Cardiac muscle cell (in vitro differentiated cells and primary cell): ENCODE measurements at regions not wholly inside any gene's neighbourhood (a gene's known extent, or its start where the extent isn't known, plus 50 kb on each side); places are given as distances from the start of the nearest gene placed in this dataset.

ENCODE experiments used
- DNase-seq, 2 donors: peaks; one replicate each; pipeline versions ENCODE4 v3.0.0 to v3.0.0-alpha.2; 2010 to 2017; ENCODE audit warnings: low read depth in 1 of 2, low spot score in 1 of 2
- H3K27ac ChIP-seq: fragments of 200-600 bp; sonication (generic); 2 replicates; pipeline ENCODE4 v1.5.1; 2016
- H3K27me3 ChIP-seq: fragments of 200-600 bp; sonication (generic); 2 replicates; pipeline ENCODE4 v1.6.0; 2016; ENCODE audit warnings: control low read depth
- H3K36me3 ChIP-seq: fragments of 200-600 bp; sonication (generic); 2 replicates; pipeline ENCODE4 v1.5.1; 2016; ENCODE audit warnings: control low read depth
- H3K4me1 ChIP-seq: fragments of 200-600 bp; sonication (generic); 2 replicates; pipeline ENCODE4 v1.8.1; 2017; ENCODE audit warnings: low read depth, mild to moderate bottlenecking, mixed run types
- H3K4me3 ChIP-seq: fragments of 200-600 bp; sonication (generic); 2 replicates; pipeline ENCODE4 v1.5.1; 2016; ENCODE audit warnings: mild to moderate bottlenecking
- H3K9me3 ChIP-seq: fragments of 200-600 bp; sonication (generic); 2 replicates; pipeline ENCODE4 v1.5.1; 2017; ENCODE audit warnings: low read depth, mild to moderate bottlenecking, control low read depth
- TF ChIP-seq, protein P1 (sequence below): IDR thresholded peaks from 2 replicates; pipeline ENCODE4 v1.5.1; 2012; ENCODE audit warnings: low read depth, mild to moderate bottlenecking, low read length

- Histone ChIP-seq H3K4me1 (no peaks in the 10 kb centered on the region), H3K36me3 (no peaks in the 10 kb centered on the region), H3K27me3 (no peaks in the 10 kb centered on the region), H3K27ac (no peak overlapping the region), H3K4me3 (no peak overlapping the region), H3K9me3 (no peaks in the 10 kb centered on the region)
- TF ChIP-seq, protein P1, sequence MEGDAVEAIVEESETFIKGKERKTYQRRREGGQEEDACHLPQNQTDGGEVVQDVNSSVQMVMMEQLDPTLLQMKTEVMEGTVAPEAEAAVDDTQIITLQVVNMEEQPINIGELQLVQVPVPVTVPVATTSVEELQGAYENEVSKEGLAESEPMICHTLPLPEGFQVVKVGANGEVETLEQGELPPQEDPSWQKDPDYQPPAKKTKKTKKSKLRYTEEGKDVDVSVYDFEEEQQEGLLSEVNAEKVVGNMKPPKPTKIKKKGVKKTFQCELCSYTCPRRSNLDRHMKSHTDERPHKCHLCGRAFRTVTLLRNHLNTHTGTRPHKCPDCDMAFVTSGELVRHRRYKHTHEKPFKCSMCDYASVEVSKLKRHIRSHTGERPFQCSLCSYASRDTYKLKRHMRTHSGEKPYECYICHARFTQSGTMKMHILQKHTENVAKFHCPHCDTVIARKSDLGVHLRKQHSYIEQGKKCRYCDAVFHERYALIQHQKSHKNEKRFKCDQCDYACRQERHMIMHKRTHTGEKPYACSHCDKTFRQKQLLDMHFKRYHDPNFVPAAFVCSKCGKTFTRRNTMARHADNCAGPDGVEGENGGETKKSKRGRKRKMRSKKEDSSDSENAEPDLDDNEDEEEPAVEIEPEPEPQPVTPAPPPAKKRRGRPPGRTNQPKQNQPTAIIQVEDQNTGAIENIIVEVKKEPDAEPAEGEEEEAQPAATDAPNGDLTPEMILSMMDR, result no peak
- peak in 1 of 2 donors; percentile 18 for DNase-seq
These were observed 486.0 kb downstream of the TNS3 start for GRCh38 chr7:47095946-47096345.

DNA sequence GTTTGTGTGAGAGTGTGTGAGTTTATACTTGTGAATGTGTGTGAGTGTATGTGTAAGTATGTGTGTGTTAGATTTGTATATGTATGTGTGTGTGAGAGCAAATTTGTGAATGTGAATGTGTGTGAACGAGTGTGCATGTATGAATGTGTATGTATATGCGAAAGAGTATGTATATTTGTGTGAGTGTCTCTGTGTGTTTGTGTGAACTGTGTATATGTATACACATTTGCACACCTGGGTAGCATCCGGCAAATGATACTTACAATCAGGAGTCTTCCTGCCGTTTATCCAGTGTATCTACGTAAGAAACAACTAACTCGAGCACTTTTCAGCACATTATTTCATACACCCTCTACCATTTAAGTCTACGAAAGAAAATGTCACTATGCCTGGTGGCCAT is 487.4 kb downstream of the TNS3 start:
- H3K27me3 ChIP-seq, result no peaks in the 10 kb centered on the region
- no peak overlapping the region for H3K4me3 ChIP-seq
- no peak for DNase-seq
- no peak overlapping the region for H3K27ac ChIP-seq
- no peaks in the 10 kb centered on the region for H3K4me1 ChIP-seq
- H3K9me3 ChIP-seq, result no peaks in the 10 kb centered on the region
- no peaks in the 10 kb centered on the region for H3K36me3 ChIP-seq
- TF ChIP-seq, protein P1, result no peak

- Histone ChIP-seq H3K4me3 (no peak overlapping the region), H3K9me3 (no peaks in the 10 kb centered on the region), H3K4me1 (no peaks in the 10 kb centered on the region), H3K27ac (no peak overlapping the region), H3K27me3 (no peaks in the 10 kb centered on the region), H3K36me3 (no peaks in the 10 kb centered on the region)
- no peak for DNase-seq
- TF ChIP-seq, protein P1, result no peak
These were observed 488.3 kb downstream of the TNS3 start for GRCh38 chr7:47093320-47094234.

- no peaks in the 10 kb centered on the region for H3K4me1 ChIP-seq
- no peak overlapping the region for H3K27ac ChIP-seq
- H3K36me3 ChIP-seq, result no peaks in the 10 kb centered on the region
- TF ChIP-seq, protein P1, result no peak
- no peak overlapping the region for H3K4me3 ChIP-seq
- no peak for DNase-seq
- H3K9me3 ChIP-seq, result no peaks in the 10 kb centered on the region
- no peaks in the 10 kb centered on the region for H3K27me3 ChIP-seq
These were observed 489.6 kb downstream of the TNS3 start for GRCh38 chr7:47092336-47092735.

DNA sequence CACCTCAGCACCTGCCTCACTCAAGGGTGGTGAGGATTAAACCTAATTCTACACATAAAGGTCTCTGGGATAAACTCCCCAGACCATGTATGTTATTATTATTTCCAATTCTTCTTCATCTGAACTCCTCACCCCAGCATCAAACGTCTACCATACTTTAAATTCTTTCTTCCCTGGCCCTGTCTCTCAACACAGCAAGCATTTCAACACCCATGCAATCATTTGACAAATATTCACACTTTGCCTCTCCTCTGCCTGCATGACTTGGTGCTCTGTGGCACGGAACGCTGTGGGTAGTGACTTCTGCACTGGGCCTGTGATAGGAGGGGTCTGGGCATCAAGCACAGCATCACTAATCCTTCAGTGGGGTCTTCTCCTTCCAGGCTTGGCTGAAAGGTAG is 490.8 kb downstream of the TNS3 start:
- TF ChIP-seq, protein P1, result no peak
- Histone ChIP-seq H3K9me3 (no peaks in the 10 kb centered on the region), H3K27me3 (no peaks in the 10 kb centered on the region), H3K27ac (no peak overlapping the region), H3K4me3 (no peak overlapping the region), H3K4me1 (no peaks in the 10 kb centered on the region), H3K36me3 (no peaks in the 10 kb centered on the region)
- DNase-seq, result no peak
